ENCODE measurements at regions not wholly inside any gene's neighbourhood (a gene's known extent, or its start where the extent isn't known, plus 50 kb on each side); places are given as distances from the start of the nearest gene placed in this dataset.
"Not testable (repeated sequence)": the region's sequence is repeated elsewhere in the genome, so short reads cannot be mapped to it uniquely, and the experiment has no call there.

DNA sequence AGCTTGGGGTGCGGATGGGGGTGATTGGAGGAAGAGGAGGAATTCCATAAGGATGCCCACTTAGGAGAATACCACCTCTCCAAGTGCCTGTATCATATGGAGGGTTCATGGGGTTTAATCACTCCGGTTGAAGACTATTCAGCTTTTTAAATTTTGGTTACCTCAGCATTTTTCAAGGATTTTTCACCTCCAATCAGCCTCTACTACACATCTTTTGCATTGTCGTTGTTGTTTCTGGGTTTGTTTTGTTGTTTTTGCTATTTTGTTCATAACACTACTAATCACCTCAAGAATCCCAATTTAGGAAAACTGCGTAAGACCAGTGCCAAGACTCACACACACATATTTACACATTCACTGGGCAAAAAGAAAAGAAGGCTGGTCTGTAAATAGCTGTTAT lies 619.5 kb upstream of the CDH5 start:
- intact Hi-C loops (cut with micrococcal nuclease): no loop called here
- no peaks in the 10 kb centered on the region for H3K27me3 Mint-ChIP-seq (ENCODE audit: insufficient read depth)
- H3K4me3 Mint-ChIP-seq: no peak overlapping the region
- no peaks in the 10 kb centered on the region for H3K36me3 Mint-ChIP-seq (ENCODE audit: low read depth)
- H3K9me3 Mint-ChIP-seq: no peaks in the 10 kb centered on the region
- DNase-seq (ENCODE audit: low spot score): no peak
- no peak overlapping the region for H3K27ac Mint-ChIP-seq
- H3K4me1 Mint-ChIP-seq (ENCODE audit: low read depth): no peaks in the 10 kb centered on the region

DNA sequence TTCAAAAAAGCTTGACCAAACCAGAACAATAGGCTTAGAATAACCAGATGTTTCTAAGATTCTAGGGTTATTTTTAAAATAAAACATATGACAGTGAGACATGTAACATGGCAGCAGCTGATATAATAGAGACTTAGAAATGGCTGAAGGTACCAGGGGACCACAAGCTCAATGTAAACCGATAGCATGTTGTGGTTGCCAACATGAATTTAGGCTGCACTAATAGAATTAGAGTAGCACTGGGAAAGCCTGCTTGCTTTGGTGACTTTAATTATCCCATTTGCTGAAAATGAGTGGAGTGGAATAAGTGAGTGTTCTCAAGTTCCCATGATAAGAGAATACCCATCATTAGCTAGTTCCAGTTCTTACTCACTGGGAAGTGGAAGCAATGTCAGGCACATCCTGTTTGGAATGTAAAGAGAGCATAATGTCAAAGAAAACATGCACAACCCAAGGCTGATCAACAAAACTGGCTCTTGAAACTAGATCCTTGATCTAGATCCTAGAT lies 621.2 kb upstream of the CDH5 start:
- no peak for DNase-seq (ENCODE audit: low spot score)
- H3K4me1 Mint-ChIP-seq (ENCODE audit: low read depth): no peaks in the 10 kb centered on the region
- H3K36me3 Mint-ChIP-seq (ENCODE audit: low read depth): no peaks in the 10 kb centered on the region
- intact Hi-C loops (cut with micrococcal nuclease): no loop called here
- H3K27ac Mint-ChIP-seq: no peak overlapping the region
- no peak overlapping the region for H3K4me3 Mint-ChIP-seq
- H3K27me3 Mint-ChIP-seq (ENCODE audit: insufficient read depth): no peaks in the 10 kb centered on the region
- H3K9me3 Mint-ChIP-seq: no peaks in the 10 kb centered on the region

DNA sequence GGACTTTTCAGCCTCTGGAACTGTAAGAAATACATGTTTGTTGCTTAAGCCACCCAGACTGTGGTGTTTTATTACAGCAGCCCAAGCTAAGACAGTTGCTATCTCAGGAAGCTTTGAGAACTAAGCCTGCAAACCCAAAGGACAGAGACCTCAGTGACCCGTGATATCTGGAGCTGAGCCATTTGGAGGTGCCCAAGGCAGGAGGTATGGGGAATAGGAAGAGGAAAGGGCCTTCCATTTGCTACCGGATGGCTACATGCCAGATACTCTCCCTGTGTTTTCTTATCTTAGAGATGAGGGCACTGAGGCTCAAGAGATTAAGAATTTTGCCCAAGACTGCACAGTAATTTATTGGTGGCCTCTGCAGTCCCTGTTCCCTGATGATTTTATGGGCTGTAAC lies 622.1 kb upstream of the CDH5 start:
- Mint-ChIP-seq H3K27ac (no peak overlapping the region), H3K4me1 (ENCODE audit: low read depth) (no peaks in the 10 kb centered on the region), H3K4me3 (no peak overlapping the region), H3K27me3 (ENCODE audit: insufficient read depth) (no peaks in the 10 kb centered on the region), H3K36me3 (ENCODE audit: low read depth) (no peaks in the 10 kb centered on the region), H3K9me3 (peaks cover under 1% of the 10 kb centered on the region)
- DNase-seq (ENCODE audit: low spot score): no peak
- intact Hi-C loops (cut with micrococcal nuclease): no loop called here

DNA sequence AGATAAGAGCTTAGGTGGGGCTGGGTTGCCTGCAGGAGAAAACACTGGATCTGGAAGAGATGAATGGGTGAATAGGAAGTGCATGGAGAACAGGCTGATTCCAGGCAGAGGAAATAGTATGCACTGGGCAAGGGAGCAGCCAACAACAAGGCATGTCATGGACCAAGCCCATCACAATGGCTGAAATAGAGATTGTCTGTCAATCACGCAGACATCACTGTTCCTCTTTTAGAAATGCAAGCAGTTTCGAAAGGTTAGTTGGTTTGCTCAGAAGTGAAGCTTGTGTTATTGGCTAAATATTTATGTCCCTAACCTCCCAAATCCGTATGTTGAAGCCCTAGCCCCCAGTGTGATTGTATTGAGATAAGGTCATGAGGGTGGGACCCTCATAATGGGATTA lies 621.7 kb upstream of the CDH11 start:
- H3K4me3 Mint-ChIP-seq: no peak overlapping the region
- no peak for DNase-seq (ENCODE audit: low spot score)
- no peak overlapping the region for H3K27ac Mint-ChIP-seq
- no peaks in the 10 kb centered on the region for H3K36me3 Mint-ChIP-seq (ENCODE audit: low read depth)
- peaks cover 3% of the 10 kb centered on the region for H3K9me3 Mint-ChIP-seq
- H3K4me1 Mint-ChIP-seq (ENCODE audit: low read depth): no peaks in the 10 kb centered on the region
- no peaks in the 10 kb centered on the region for H3K27me3 Mint-ChIP-seq (ENCODE audit: insufficient read depth)
- intact Hi-C loops (cut with micrococcal nuclease): no loop called here

DNA sequence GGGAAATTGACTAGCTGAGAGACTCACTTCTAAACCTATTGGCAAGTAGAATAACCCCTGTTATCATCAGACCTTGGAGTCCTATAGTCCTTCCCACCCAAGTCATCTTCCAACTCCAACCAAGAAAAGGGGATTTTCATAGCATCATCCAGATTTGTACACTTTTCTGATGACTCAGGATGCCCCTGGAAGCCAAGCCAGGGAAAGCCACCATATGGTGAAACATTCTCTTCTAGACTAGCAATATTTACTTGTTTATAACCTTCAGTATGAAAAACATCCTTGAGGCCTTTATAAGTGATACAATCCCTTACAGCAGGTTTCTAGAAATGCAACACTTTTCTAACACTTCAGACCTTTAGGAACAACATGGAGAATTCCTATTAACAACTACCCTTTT lies 618.8 kb upstream of the CDH11 start:
- Mint-ChIP-seq H3K4me1 (ENCODE audit: low read depth) (no peaks in the 10 kb centered on the region), H3K27me3 (ENCODE audit: insufficient read depth) (no peaks in the 10 kb centered on the region), H3K4me3 (no peak overlapping the region), H3K9me3 (peaks cover 3% of the 10 kb centered on the region), H3K27ac (no peak overlapping the region), H3K36me3 (ENCODE audit: low read depth) (no peaks in the 10 kb centered on the region)
- intact Hi-C loops (cut with micrococcal nuclease): no loop called here
- DNase-seq (ENCODE audit: low spot score): no peak

DNA sequence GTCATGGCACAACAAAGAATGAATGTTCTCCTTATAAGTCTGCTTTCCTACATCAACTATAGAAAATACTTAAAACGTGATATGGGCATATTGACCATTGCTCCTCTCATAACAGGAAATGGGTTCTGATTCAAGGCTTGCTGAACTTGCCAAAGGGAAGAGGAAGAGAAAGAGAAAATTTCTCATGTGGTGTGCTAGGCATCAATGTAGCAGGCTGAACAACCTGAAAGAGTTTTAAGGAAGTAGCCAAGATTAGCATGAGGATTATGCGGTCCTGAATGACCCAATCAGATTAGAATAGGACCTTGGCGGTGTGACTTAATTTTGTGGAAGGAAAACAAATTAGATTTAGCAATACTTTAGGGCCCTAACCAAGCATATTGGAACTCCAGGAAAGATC lies 617.7 kb upstream of the CDH11 start:
- Mint-ChIP-seq H3K4me3 (no peak overlapping the region), H3K9me3 (peaks cover 3% of the 10 kb centered on the region), H3K27ac (no peak overlapping the region), H3K4me1 (ENCODE audit: low read depth) (no peaks in the 10 kb centered on the region), H3K27me3 (ENCODE audit: insufficient read depth) (no peaks in the 10 kb centered on the region), H3K36me3 (ENCODE audit: low read depth) (no peaks in the 10 kb centered on the region)
- DNase-seq (ENCODE audit: low spot score): no peak
- intact Hi-C loops (cut with micrococcal nuclease): no loop called here

DNA sequence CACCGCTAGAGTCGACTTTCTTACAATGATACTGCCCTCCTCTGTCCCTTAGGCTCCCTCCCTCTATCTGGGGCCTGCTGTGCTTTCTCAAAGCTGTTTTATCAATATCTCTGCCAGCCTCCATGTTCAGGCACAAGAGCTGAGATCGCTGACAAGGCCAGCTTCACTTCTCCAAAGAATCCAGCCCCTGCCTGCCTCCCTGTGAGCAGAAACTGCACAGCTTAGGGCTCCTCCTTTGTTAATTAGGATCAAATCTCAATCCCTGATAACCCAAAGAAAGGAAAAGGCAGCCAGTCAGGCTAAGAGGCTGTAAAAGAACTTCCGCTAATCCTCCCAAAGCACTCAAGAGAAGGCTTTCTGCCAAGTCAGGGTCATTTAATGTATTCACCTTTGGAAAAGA lies 616.0 kb upstream of the CDH11 start:
- peaks cover 3% of the 10 kb centered on the region for H3K9me3 Mint-ChIP-seq
- intact Hi-C loops (cut with micrococcal nuclease): no loop called here
- no peaks in the 10 kb centered on the region for H3K4me1 Mint-ChIP-seq (ENCODE audit: low read depth)

DNA sequence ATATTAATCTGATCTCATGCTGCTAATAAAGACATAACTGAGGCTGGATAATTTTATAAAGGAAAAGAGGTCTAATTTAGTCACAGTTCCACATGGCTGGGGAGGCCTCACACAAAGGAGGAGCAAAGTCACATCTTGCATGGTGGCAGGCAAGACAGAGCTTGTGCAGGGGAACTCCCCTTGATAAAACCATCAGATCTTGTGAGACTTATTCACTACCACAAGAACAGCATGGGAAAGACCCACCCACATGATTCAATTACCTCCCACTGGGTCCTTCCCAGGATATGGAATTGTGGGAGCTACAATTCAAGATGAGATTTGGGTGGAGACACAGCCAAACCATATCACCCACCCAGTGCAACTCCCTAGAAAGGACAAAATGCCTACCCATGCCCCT lies 613.8 kb upstream of the CDH11 start:
- DNase-seq (ENCODE audit: low spot score); H3K27me3 Mint-ChIP-seq (ENCODE audit: insufficient read depth); H3K36me3 Mint-ChIP-seq (ENCODE audit: low read depth); H3K9me3 Mint-ChIP-seq; intact Hi-C loops (cut with micrococcal nuclease); H3K4me1 Mint-ChIP-seq (ENCODE audit: low read depth); H3K27ac Mint-ChIP-seq; H3K4me3 Mint-ChIP-seq: not testable (repeated sequence)

More for the DNA sequence above, 616.0 kb upstream of the CDH11 start:
- Mint-ChIP-seq H3K27me3 (ENCODE audit: insufficient read depth) (no peaks in the 10 kb centered on the region), H3K36me3 (ENCODE audit: low read depth) (no peaks in the 10 kb centered on the region), H3K4me3 (no peak overlapping the region), H3K27ac (no peak overlapping the region)
- no peak for DNase-seq (ENCODE audit: low spot score)

DNA sequence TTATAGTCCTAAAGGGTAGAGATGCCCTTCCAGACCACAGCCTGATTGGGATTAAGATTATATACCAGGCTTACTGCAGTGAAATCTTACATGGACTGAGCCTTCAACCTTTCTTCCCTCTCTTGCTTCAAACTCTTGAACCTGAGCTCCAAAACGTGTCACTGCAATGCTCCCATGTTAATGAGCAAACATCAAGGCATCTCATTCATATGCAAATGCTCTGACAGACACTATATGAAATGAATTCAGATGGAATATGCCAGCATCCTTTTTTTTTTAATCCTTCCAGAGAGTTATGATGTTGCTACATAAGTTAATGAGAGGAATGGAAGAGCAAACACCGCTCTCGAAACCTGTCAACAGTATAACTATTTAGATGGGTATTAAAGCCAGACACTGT lies 611.9 kb upstream of the CDH11 start:
- H3K36me3 Mint-ChIP-seq (ENCODE audit: low read depth): no peaks in the 10 kb centered on the region
- no peaks in the 10 kb centered on the region for H3K27me3 Mint-ChIP-seq (ENCODE audit: insufficient read depth)
- no peak overlapping the region for H3K4me3 Mint-ChIP-seq
- DNase-seq (ENCODE audit: low spot score): no peak
- no peaks in the 10 kb centered on the region for H3K9me3 Mint-ChIP-seq
- intact Hi-C loops (cut with micrococcal nuclease): no loop called here
- H3K27ac Mint-ChIP-seq: no peak overlapping the region
- H3K4me1 Mint-ChIP-seq (ENCODE audit: low read depth): no peaks in the 10 kb centered on the region

DNA sequence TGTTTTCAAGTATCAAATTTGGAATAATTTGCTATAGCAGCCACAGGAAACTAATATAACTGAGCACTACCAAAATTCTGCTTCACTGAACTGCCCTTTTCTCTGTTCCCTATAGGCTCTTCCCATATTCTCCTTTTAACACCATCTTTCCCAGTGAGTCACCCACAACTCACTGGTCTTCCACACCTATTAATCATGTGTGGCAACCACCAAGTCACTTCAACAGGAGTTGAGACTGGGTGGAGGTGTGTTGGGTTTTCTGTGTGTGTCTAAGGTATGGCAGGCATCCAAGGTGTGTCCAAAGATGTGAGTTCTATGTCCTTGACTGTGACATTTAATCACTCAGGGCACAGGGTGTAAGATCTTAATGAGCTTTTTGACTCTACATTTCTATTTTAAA lies 610.0 kb upstream of the CDH11 start:
- intact Hi-C loops (cut with micrococcal nuclease): no loop called here
- no peak overlapping the region for H3K4me3 Mint-ChIP-seq
- no peak overlapping the region for H3K27ac Mint-ChIP-seq
- H3K4me1 Mint-ChIP-seq (ENCODE audit: low read depth): no peaks in the 10 kb centered on the region
- no peaks in the 10 kb centered on the region for H3K27me3 Mint-ChIP-seq (ENCODE audit: insufficient read depth)
- no peaks in the 10 kb centered on the region for H3K9me3 Mint-ChIP-seq
- H3K36me3 Mint-ChIP-seq (ENCODE audit: low read depth): no peaks in the 10 kb centered on the region
- DNase-seq (ENCODE audit: low spot score): no peak

DNA sequence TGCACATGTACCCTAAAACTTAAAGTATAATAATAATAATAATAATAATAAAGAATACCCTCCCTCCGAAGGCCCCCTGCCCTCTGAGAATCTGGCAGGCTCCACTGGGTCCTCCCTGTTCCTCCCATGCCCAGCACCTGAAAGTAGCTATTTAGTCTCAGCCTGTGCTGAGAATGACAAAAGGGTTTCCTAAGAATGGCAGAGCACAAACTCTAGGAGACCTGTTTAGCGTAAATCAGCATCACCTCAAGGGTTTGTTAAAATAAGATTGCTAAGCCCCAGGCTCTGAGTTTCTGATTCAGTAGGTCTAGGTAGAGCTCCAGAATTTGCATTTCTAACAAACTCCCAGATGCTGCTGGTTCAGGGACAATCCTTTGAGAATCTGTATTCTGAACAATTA lies 606.8 kb upstream of the CDH11 start:
- H3K4me1 Mint-ChIP-seq (ENCODE audit: low read depth): no peaks in the 10 kb centered on the region
- no peak for DNase-seq (ENCODE audit: low spot score)

DNA sequence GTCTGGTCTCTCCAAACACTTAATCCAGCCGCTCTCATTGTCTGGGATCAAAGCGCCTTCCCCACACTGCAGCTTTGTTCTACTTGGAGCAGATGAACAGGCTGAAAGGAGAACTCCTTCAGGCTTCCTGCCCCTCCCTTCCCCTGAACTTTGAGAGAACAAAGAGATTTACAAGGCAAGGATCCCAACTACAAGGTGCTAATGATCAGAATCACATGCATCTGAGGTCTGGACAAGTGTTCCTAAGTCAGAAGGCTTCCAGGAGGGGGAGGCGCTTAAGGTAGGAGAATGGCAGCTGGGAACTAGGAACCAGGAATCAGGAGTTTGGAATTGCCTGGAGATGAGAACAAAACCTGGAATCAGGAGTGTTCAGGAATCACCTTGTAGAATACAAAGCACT lies 606.3 kb upstream of the CDH11 start:
- H3K4me1 Mint-ChIP-seq (ENCODE audit: low read depth): no peaks in the 10 kb centered on the region
- H3K27me3 Mint-ChIP-seq (ENCODE audit: insufficient read depth): no peaks in the 10 kb centered on the region
- H3K27ac Mint-ChIP-seq: no peak overlapping the region
- intact Hi-C loops (cut with micrococcal nuclease): no loop called here
- DNase-seq (ENCODE audit: low spot score): no peak
- H3K36me3 Mint-ChIP-seq (ENCODE audit: low read depth): no peaks in the 10 kb centered on the region
- no peak overlapping the region for H3K4me3 Mint-ChIP-seq
- H3K9me3 Mint-ChIP-seq: no peaks in the 10 kb centered on the region

More for the DNA sequence above, 606.8 kb upstream of the CDH11 start:
- Mint-ChIP-seq H3K36me3 (ENCODE audit: low read depth) (no peaks in the 10 kb centered on the region), H3K27ac (no peak overlapping the region), H3K9me3 (no peaks in the 10 kb centered on the region), H3K4me3 (no peak overlapping the region), H3K27me3 (ENCODE audit: insufficient read depth) (no peaks in the 10 kb centered on the region)
- intact Hi-C loops (cut with micrococcal nuclease): no loop called here

DNA sequence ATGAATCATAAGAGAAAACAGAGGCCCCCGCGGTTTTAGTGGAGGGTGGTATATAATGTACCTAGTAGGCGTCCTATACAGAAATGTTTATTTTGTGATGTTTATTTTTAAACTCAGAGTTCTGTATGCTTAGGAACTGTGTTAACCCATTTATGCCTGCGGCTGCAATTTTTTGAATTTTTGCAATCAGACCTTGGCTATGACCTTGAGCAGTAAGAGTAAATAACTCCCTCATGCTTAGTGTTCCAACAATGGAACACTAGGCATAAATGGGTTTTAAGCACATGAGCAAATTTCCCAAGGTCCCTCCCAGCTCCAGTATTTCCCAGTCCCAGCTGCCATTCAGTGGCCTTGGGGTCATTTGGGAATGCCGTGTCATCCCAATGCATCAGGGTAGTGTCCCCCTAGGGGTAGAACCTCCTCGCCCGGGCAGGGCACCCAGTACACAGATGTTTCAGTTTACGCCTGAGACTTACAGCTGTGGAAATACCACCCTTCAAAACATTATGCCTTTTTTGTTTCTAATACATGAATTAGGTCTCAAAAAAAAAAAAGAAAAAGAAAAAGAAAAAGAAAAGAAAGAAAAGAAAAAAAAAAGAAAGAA lies 605.8 kb upstream of the CDH11 start:
- no peaks in the 10 kb centered on the region for H3K27me3 Mint-ChIP-seq (ENCODE audit: insufficient read depth)
- H3K4me3 Mint-ChIP-seq: no peak overlapping the region
- intact Hi-C loops (cut with micrococcal nuclease): no loop called here
- H3K27ac Mint-ChIP-seq: no peak overlapping the region
- no peaks in the 10 kb centered on the region for H3K4me1 Mint-ChIP-seq (ENCODE audit: low read depth)
- H3K36me3 Mint-ChIP-seq (ENCODE audit: low read depth): no peaks in the 10 kb centered on the region
- no peaks in the 10 kb centered on the region for H3K9me3 Mint-ChIP-seq
- no peak for DNase-seq (ENCODE audit: low spot score)

DNA sequence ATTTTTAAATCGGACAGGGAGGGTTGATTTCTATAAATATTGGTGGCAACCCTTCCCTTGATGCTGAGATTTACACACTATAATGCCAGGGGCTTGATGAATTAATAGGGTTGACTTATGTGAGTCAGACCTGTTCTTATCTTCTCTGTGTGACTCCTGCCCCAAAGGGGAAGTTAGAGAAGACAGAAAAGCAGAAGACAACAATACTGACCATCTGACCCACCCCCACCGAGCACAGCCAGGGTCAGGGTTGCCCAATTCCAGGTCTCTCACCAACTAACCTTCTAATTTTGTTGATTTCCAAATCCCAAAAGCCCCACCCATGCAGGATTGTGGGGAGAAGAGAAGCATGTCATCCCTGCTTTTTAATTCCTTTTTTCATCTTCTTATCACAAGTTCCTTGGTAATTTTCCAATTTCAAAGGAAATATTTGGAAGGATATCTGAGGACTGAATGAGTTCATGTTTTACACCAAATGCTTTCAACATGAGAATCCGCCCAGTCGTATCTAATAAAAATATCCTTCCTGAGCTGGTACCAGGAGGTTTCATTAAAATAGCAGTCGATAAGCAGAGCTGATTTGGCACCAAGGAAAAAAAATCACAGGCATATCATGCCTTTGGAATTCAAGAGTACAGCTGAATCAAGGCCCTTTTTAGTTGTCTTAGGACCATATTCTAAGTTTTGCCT lies 603.4 kb upstream of the CDH11 start:
- Mint-ChIP-seq H3K27ac (no peak overlapping the region), H3K4me1 (ENCODE audit: low read depth) (no peaks in the 10 kb centered on the region), H3K27me3 (ENCODE audit: insufficient read depth) (no peaks in the 10 kb centered on the region), H3K4me3 (no peak overlapping the region), H3K36me3 (ENCODE audit: low read depth) (no peaks in the 10 kb centered on the region), H3K9me3 (no peaks in the 10 kb centered on the region)
- intact Hi-C loops (cut with micrococcal nuclease): no loop called here
- no peak for DNase-seq (ENCODE audit: low spot score)
